Umbilical cord (tissue), 1 donor: ENCODE measurements at regions not wholly inside any gene's neighbourhood (a gene's known extent, or its start where the extent isn't known, plus 50 kb on each side); places are given as distances from the start of the nearest gene placed in this dataset.
"Not testable (repeated sequence)": the region's sequence is repeated elsewhere in the genome, so short reads cannot be mapped to it uniquely, and the experiment has no call there.

ENCODE experiments used
- DNase-seq: peaks from one replicate; pipeline ENCODE4 v3.0.0-alpha.2; 2015; ENCODE audit warnings: low spot score

- DNase-seq: no peak
Measured at GRCh38 chr7:54115028-54115763, 427.0 kb upstream of the VSTM2A start.

DNA sequence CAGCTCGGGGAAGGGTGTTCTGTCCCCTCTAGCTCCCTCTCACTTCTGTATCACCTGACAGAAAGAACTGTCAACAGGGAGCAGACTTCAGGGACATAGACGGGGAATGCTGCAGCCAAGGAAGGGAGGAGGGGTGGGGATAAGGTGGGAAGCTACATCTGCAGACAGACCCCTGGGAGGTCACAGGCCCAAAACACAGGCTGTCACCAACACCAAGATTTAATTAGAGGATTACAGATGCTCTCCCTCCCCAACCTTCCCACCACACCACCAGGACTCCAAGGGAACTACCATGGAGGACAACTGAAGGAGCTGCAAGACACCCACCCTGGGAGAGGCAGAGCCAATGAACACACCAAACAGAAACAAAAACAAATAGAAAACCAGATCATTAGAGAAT, 425.2 kb upstream of the VSTM2A start:
- DNase-seq: no peak

DNA sequence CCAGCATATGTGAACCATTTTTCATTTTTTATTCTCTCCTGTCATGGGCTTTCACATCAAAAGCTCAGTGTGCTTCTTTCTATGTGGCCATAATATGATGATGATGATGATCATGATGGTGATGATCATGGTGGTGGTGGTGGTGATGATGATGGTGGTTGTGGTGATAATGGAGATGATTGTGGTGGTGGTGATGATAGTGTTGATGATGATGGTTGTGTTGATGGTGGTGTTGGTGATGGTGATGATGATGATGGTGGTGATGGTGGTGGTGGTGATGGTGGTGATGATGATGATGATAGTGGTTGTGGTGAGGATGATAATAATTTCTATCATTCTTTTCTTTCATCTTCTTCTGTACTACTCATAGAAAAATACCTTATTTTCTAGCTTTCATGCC, 413.1 kb upstream of the VSTM2A start:
- DNase-seq: no peak

DNA sequence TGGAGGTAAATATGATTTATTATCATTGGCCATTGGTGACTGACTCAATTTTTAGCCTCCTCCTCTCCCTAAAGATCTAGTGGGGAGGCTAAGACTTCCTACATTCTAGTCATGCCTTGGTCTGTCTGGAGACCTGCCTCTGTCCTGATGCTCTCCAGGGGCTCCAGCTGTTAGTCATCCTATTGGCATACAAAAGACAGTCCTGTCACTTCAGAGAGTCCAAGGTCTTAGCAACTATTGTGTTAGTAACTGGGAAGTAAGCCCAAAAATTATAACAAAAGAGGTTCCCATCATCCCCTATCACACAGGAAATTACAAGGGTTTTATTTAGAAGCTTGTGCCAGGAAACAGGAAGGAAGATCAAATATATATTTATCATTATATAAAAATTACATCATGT, 400.6 kb upstream of the VSTM2A start:
- DNase-seq: no peak

GRCh38 chr7:54145716-54146115, 396.5 kb upstream of the VSTM2A start:
- DNase-seq: no peak

GRCh38 chr7:54153462-54153861, 388.7 kb upstream of the VSTM2A start:
- no peak for DNase-seq

DNA sequence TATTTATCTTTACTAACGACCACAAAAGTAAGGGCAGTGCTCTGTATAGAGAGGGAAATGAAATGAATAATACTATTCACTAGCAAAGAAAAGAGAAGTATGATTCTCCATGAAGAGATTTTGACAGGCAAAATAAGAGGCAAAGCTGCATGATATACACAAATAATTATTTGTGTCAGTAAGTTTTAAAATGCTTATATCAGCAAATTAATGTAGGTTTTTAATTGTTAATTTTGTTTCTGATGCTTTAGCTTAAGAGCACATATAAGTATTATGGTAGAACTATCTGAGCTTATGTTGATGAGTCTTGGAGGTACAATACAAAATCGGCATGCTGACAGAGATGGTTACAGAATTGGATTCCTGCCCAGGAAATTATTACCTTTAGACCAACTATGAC, 383.1 kb upstream of the VSTM2A start:
- no peak for DNase-seq

DNA sequence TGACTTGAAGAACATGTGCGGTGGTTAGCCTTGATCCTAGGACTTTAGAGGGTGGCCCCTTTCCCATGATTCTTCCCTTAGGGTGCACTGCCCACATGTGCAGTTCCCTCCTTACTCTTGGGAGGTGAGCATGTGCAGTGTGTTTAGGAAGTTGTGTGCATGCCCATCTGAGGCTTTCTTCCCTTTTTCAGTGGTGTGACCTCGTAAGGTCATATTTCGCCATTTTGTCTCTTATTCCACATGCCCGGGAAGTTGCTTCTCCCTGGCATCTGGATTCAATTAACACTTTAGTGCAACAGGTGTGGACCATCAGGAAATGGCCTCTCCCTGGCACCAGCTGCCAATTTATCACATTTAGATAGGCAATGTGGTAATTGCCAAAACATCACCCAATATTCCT, 380.6 kb upstream of the VSTM2A start:
- no peak for DNase-seq

DNA sequence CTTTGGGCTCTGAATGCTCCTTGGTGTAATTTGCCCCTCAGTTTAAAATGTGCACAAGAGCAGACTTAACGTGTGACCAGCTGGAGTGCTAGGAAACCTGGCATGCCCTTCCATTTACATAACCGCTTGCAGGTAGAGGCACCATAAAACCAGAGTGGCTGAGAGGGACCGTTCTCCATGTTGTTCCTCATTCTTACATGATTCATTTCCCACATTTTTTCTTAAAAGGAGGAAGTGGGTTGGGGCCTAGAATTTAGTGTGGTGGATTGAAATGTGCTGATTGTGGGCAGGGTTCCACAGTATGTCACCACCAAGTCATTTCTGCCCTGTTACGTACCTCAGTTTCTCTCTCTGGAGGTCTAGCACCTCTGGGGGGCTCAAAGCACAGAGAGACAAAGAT, 375.8 kb upstream of the VSTM2A start:
- DNase-seq: no peak

DNA sequence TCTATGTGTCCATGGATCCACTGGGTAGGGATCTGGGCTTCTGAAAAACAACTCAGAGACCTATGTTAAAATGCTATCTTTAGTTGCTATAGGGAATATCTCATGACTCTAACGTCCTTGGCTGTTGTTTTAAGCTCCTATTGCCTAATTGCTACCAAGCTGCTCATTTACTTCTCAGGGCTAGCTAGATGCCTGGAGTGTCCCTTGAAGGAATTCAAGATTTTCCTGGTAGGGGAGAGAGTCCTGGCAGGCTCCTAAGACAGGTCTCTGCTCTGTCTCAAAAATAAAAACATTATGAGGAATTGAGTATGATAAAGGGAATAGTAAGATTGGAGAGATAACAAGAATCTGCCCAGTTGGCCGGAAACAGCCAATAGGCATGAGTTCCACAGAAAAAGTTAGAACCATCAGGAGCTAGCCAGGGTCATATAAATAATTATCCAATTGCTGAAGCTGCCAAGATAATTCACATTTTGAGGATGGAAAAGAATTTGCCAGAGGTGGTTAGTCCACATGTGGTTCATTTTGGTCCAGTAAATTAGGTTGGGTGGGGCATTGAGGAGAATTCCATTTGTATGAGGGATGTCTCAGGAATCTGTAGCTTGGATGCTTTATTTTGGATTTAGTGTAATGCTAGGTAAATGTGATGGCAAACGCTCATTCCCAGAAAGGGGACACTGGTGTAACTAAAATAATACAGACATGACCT, 362.7 kb upstream of the VSTM2A start:
- DNase-seq: no peak

GRCh38 chr7:54180796-54181195, 361.4 kb upstream of the VSTM2A start:
- no peak for DNase-seq

- no peak for DNase-seq
Measured at GRCh38 chr7:54183055-54183454, 359.1 kb upstream of the VSTM2A start.

DNA sequence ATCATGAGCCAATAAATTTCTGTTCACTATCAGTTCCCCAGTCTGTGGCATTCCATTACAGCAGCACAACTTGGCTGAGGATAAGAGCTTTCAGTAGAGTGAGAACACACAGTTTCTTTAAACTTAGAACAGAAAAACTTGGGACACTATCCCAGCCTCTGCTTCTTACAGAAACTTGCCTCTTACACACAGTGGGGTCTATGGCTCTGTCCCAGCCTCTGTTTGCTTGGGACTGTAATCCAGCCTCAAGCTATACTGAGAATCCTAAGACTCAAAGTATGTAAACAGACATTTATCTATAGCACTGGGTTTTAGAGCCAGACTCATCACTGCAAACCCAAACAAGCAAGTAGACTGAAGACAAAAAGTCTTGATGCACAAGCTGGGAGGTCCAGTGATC, 355.8 kb upstream of the VSTM2A start:
- peak; percentile 16 for DNase-seq

- no peak for DNase-seq
Measured at GRCh38 chr7:54187886-54188685, 354.1 kb upstream of the VSTM2A start.

- DNase-seq: no peak
Measured at GRCh38 chr7:54188843-54189242, 353.3 kb upstream of the VSTM2A start.

GRCh38 chr7:54189330-54189729, 352.8 kb upstream of the VSTM2A start:
- DNase-seq: no peak

- no peak for DNase-seq
Measured at GRCh38 chr7:54201501-54201900, 340.7 kb upstream of the VSTM2A start.

DNA sequence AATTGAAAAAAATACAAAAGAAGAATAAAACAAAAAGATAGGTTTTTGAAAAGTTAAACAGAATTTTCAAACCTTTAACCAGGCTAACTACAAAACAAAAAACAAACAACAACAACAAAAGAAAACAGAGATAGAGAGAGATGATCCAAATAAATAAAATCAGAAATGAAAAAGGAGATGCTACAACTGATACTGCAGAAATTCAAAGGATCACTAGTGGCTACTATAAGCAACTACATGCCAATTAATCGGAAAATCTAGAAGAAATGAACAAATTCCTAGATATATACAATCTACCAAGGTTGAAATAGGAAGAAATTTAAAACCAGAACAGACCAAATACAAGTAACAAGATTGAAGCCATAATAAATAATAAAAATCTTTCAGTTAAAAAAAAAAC, 326.8 kb upstream of the VSTM2A start:
- no peak for DNase-seq

GRCh38 chr7:54226030-54226429, 316.1 kb upstream of the VSTM2A start:
- not testable (repeated sequence) for DNase-seq

DNA sequence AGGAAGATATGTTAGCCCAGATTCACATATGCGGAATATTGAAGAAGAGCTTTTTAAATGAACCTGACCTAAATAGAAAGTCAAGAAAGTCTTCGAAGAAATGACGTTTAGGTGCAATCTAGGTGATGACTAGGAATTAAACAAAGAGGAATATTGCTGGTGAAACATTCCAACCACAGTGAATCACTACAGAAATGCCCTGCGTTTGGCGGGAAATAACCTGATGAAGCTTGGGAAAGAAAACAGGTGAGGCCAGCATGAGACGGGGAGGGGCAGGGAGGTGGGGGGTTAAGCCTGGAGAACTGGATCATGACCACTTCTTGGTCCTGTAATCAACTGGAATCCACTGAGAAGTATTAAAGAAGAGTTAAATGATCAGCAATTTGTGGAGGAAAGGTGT, 299.4 kb upstream of the VSTM2A start:
- DNase-seq: no peak

DNA sequence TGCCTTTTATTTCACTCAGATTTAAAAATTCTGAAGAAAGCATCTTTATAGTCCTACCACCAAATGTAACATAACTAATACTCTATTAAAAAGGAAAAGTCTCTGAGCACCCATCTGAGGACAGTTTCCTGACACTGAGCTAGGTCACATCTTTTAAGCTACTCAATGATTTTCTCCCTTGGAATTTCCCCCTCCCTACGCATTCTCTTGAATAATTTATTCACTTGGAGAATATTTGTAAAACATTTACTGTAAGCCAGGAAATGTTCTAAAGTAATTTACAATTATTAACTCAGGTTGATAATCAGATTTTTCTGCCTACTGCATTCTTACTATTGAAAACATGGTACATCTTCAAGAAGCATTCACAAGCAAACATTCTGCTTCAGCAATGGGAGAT, 297.2 kb upstream of the VSTM2A start:
- DNase-seq: no peak

GRCh38 chr7:54249686-54250085, 292.5 kb upstream of the VSTM2A start:
- DNase-seq: no peak
